HG02623 (cell line): ENCODE measurements at regions not wholly inside any gene's neighbourhood (a gene's known extent, or its start where the extent isn't known, plus 50 kb on each side); places are given as distances from the start of the nearest gene placed in this dataset.

Experiments
- ATAC-seq: cut with Tn5 transposase; IDR thresholded peaks from one replicate; pipeline ENCODE4 v1.9.1; 2021; ENCODE audit warnings: moderate library complexity; ENCODE audit not compliant: unreplicated experiment

DNA sequence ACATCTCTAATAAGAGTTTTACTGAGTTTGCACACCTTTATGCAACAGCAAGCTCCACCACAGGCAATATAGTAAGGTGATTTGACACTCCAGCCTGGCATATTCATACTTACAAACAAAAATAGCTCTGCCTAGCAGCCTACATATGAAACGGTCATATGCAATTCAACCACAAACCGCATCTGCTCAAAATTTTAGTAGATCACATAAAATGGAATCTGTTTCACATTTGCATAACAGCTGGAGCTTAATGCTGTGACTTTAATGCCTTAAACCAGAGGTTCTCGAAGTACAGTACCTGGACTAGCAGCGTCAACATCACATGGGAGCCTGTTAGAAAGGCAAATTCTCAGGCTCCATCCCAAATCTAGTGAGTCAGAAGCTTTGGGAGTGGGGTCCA, 578.4 kb downstream of the CDH11 start:
- ATAC-seq = no peak

DNA sequence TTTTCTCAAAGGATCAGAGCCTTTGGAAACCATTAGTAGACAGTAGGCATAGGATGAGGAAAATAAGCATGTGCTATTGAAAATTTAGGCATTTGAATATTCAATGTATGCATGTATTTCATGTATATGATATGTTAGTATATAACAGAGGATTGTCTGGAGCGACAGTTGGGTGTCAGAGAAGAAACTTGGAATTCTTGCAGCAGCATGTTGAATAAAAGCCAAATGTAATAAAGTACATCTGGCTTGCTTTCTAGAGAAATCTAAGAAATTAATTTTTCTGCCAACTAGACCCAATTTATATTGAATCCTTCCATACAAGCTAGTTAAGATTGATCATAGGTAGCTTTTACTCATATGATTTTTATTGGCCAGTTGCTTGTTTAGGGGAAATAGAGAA, 578.8 kb downstream of the CDH11 start:
- no peak for ATAC-seq

DNA sequence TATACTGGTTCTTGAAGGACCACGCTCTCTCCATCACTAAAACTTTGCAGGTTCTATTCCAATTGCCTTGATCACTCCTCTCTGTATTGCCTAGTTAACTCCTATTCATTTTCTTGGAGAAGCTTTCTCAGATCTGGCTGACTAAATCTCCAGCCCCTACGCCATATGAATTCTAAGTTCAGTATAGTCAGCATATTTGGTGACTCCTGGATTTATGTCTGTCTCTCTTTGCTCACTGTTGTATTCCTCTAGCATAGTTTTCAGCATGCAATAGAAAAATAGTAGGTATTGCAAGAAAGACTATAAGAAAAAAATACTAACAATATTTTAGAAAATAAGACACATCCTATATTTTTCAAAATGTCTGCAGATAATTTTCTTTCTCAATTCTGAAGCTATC, 579.7 kb downstream of the CDH11 start:
- no peak for ATAC-seq

DNA sequence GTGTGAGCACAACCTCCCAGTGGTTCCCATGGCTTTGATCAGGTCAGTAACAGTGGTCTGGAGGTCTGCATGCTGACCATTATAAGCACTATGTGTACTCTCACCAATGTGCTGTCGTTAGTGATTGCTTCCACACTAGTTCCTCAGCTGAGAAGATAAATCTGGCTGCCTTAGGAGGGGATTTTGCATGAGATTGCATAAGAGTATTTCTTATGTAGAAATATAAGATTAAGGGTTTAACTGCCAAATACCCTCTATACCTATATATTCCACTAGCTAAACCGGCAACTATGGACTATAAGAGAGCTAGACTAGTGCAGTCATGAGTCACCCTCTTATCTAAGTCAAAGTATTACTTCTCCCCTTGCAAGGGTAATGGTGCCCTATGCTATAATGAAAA, 580.2 kb downstream of the CDH11 start:
- no peak for ATAC-seq

DNA sequence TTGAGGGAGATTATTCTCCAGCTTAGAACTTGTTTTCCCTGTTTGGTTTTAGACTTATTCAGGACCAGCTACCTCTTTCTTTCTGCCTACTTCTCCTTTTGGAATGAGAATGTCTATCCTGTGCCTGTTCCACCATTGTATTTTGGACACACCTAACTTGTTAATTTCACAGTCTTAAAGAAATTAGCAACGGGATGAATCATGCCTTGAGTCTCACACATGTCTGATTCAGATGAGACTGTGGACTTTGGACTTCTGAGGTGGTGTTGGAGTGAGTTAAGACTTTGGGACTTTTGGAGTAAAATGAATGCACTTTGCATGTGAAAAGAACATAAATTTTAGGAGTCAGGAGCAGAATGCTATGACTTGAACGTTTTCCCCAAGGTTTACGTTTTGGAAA, 581.4 kb downstream of the CDH11 start:
- ATAC-seq = no peak

DNA sequence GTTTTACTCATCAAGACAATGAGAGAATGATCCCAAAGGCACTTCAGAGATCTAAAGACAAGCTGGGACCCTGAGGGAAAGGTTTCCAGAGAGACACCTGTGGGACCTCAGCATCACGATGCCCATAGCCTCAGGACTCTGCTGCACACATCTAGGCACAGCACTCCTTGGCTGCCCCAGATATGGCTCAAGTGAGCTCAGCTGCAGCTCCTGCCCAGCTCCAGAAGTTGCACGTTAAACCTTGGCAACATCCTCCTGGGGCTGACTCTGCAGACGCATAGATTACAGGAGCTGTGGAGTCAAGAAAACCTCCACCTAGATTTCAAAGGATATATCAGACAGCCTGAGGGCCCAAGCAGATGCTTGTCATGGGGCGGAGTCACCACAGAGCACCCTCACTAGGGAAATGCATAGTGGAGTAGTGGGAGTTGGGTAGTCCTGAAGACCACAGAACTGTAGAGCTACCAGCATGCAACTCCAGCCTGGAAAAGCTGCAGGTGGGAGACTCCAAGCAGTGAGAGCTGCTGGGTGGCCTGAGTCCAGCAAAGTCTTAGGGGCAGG, 582.0 kb downstream of the CDH11 start:
- ATAC-seq = no peak

DNA sequence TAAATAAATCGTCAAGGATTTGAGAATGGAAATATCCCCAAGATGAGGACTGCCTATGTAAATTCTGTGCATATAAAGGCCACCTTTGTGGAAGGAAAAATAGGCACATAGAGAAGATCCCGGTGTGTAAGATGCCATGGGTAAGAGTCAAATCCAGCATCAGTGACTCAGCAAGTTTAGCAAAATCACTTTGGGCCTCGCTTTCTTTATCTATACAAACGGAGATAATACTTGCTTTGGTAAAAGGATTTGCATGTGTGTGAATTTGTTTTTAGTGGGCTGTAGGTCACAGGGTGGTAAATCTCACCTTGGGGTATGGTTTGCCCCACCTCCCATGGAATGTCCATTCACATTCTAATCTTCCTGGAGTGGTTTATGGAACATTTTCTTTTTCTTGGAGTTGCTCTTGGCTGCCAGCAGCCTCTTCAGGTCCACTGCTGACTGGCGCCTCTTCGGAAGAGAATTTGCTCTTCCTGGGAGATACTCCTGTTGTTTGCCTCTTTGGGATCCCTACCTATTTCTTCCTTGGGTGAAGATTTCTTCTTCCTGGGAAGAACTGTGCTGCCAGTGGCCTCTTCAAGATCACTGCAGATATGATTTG, 587.6 kb downstream of the CDH11 start:
- no peak for ATAC-seq

DNA sequence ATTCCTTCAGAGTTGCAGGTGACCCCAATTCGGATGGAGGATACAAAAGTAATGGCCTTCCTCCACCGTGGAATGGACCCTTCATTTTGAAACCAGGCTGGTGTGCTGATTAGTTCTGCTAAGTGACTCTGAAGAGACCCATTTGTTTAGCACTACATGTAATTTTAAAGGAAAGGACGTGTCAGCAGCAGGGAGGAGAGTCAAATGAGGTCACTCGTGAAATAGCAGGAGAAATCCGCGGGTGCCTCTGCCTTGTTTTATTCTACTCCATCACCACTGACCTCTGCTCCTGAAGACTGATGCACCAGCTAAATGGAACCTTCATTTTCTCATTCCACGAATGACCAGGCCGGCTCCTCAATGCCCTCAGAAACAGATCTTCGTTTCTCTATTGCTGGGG, 589.2 kb downstream of the CDH11 start:
- ATAC-seq = no peak

DNA sequence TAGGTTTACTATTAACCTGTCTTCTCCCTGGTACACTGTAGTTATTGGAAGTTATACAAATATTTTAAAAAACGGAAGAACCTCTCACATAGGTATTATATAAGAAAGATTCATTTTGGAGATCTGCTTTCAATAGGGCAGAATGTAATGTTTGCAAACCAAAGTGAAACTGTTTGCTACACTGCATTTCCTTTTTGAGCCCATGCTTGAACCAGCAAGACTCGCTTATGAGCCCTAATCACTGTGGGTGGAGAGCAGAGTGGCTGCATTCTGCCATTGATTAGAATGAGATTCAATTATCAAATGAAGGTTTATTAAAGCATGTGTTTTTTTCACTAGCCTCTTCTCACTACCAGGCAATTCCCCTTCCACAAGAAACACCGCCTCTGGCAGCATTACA, 589.7 kb downstream of the CDH11 start:
- ATAC-seq = no peak

DNA sequence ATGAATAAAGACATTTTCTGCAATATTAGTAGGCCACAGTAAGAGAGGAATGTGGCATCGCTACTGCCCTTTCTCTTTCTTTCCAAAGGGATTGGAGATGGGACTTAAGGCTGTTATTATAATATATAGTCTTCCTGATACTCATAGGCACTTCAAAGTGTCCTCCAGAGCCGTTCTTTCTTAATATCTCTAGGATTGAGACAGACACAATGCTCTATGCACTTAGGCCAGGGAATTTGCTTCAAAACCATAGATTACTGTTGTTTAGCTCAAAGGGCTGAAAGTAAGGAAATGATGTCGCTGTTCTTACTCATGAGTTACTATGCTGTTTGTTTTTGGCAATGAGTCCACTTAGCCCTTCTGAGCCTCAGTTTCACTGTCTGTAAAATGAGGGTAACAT, 590.5 kb downstream of the CDH11 start:
- no peak for ATAC-seq

DNA sequence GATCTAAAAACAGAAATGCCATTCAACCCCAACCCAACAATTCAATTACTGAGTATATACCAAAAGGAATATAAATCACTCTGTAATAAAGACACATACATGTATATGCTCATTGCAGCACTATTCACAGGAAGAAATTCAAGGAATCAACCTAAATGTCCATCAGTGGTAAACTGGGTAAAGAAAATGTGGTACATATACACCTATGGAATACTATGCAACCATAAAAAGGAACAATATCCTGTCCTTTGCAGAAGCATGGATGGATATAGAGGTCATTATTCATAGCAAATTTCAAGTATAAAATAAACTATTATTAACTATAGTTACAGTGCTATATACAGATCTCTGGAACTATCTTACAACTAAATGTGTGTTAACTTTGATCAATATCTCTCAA, 599.3 kb downstream of the CDH11 start:
- no peak for ATAC-seq

DNA sequence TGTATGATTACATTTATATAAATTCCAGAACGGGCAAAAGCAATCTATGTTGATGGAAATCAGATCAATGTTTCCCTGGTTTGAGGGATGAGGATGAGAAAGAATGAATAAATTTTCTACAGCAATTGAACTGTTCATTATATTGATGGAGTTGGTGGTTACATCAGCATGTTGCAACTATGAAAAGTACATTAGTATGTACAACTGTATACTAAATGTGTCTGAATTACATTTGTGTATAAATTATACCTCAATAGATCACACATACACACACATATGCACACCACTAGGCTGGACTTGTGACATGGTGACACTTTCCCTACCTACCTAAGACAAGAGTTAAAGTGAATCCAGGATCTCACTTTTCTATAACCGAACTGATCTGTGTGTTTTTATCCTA, 608.0 kb downstream of the CDH11 start:
- no peak for ATAC-seq

DNA sequence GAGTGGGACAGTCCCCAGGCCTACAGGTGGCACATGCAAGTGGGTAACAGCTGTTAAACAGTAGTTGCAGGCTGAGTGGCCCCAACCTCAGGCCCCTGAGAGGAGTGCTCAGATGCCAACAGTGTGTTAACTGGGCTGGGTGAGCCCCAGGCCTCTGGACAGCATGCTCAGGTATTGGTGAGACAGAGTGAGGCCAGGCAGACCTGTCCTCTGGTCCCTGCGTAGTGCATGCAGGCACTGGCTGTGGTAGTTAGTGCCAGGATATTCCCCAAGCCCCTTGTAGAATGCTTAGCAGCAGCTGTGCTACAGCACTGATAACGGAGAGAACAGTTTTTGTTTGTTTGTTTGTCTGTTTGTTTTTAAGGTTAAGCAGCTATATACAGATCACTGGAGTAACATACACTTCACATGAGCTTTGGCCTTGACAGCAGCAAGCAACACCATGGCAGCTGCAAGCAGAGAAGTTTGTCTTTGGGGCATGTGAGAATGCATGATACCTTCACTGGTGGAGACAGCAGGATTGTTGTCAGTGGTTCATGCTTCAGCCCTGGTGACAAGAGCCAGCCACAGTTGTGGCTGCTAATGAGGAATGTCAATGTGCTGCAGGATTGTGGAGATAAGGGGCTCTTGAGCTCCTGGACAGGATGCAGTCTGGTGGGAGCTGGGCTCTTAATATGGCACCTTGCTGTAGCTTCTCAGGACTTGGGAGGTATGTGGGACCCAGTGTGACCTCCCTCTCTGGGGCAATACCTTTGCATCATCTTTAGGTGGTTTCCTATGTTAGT, 614.4 kb downstream of the CDH11 start:
- ATAC-seq = no peak

DNA sequence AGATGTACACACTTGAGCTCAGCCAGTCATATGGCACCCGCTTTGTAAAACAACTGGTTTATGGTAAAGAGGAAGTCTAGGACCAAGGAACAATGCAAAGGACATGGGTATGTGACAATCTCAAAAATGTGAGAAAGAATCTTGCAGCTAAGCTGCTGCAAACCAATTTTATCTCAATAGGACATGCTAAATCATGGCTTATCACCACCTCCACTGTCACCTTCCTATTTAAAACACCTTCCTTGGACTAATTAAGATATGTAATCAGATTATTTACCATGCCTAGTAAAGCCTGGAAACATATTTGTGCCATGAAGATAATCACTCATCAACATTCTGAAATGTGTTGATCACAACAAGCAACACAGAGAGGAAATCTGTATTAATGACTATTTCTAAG, 622.7 kb downstream of the CDH11 start:
- ATAC-seq = no peak

DNA sequence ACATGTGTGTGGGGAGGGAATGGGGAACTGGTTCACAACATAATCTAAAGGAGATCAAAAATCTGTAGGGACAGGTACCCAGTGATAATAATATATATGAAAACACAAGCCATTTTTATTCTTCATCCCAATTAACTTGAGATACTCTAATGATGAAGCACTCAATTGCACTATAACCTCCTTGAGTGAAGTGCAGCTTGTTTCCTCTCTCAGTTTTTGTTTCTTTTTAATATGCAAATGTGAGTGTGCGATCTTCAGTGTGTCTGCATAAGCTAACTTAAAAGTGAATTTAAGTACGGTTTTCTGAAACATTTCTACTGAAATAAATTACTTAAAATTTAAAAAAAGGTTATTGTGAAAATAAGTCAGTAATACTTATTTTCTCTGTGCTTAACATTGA, 623.5 kb downstream of the CDH11 start:
- no peak for ATAC-seq

DNA sequence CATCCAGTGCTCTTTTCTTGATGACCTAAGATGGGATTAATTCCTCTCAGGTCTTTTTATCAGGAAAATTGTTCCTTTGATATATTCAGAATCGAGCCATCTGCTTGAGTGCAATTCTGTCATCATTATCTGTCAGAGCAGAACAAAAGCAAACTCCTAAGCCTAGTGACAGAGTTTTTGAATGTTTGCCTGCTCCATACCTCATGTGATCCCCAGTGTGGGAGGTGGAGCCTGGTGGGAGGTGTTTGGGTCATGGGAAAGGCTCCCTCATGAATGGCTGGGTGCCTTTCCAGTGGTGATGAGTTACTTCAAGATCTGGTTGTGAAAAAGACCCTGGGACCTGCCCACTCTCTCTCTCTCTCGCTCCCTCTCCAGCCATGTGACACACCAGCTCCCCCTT, 628.2 kb downstream of the CDH11 start:
- no peak for ATAC-seq

DNA sequence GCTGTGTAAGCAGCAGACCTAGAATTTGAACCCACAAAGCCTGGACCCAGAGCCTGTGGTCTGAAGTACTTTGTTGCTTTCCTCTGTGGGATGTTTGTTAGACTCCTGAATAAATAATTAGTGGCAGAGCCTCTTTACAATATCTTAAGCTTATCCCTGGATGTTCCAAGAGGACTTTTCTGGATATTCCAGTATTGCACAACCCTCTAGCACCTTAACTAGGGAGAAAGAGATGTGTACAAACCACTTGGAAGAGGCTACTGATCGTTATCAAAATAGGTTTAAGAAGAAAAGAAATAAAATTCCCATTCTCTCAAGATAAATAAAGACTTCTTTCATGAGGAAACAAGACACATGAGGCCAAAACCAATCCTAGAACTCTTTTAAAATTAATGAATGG, 632.4 kb downstream of the CDH11 start:
- no peak for ATAC-seq

DNA sequence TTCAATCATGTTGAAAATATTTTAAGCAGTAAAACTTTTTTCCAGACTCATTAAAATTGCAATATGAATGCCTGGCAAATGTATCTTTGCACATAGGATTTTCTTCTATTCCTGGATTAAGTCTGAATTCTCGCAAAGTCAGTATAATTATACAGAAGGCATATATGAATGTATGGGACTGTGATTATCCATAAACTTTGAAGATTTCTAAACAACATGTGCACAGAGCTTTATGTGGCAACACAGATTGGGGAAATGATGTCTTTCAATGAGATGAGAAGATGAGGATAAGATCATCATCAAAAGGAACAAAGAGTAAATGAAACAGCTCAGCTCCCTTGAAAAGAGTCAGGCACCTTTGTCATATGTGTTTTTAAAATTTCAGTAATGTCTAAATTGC, 635.3 kb downstream of the CDH11 start:
- ATAC-seq = no peak

DNA sequence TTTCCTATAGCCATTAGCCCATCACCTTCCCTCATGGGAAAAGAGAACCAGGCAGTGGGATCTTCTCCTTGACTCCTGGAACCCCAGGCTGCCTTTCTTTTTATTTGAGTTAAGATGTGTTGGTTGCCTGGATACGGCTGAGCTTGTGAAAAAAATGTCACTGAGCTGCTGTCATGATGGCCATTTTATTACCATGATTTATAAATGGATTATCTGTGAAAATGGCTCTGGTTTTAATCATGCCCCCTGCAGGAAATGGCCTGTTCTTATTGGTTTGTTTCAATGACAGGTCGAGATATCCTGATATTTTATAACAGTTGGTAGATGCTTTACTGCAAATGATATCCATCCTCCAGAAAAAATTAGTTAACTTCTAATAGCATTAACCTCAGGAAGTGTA, 640.4 kb downstream of the CDH11 start:
- no peak for ATAC-seq

DNA sequence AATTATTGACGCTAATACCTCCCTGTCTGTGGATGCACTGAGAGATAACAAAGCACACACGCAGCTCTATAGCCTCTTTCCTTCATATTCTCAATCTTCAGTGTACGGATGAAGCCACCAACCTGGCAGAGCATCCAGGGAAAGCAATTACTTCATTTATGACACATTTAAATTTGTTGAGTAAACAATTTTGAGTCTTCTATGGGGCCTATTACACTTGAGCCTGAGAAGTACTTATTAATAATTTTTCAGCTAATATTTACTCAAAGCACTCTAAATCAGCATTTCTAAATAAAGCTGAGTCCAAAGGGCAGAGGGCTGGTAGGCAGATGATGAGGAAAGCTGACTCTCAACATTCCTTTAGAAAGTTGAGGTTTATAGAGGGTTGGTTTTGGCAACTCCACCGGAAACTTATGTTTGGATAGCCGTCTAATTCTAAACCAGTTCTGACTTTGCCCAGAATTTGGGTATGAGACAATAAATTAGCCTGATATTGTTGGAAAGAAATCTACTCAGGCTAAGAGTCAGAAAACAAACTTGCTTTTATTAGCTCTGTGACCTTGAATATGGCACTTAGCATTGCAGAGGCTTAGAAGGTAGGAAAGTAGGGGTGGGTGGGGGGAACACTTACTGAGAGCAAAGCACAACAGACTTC, 643.5 kb downstream of the CDH11 start:
- ATAC-seq = no peak

DNA sequence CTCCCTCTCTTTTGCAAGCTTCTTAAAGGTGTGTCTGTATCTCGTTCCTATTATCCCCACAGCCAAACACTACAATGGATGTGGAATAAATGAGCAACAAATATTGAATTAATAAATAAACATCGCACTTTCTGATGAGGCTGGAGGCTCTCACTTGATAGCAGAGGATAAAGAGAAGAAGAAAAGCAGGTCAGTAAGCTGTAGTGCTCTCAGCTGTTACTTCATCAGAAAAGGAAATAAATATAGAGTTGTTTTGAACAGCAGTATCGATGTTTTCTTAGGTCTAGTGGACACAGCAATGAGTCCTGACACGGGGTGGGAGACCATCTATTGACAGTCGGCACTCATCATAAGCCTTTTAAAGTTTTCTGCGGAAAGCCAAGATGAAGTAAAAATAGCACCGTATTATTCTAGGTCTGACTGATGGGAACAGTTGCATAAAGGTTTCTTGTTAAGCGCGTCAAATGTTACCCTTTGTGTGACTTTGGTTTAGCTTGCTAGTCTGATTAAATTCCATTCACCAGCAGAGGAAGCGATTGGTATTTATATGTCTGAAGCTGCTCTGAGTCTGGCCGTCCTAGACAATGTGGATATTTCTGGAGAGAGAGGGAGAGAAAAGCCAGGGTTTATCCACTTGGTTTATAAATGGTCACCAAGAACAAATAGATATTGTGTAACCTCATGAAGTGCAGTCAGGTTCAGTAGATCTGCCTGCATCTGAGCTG, 646.1 kb downstream of the CDH11 start:
- no peak for ATAC-seq
